ENCODE measurements at regions not wholly inside any gene's neighbourhood (a gene's known extent, or its start where the extent isn't known, plus 50 kb on each side); places are given as distances from the start of the nearest gene placed in this dataset.

GRCh38 chr10:6314620-6315205, 112.0 kb downstream of the PFKFB3 start:
- TF ChIP-seq ARNT (IDR thresholded peaks at IDR 0.05) (no peak), PKNOX1 (IDR thresholded peaks at IDR 0.05) (no peak), BHLHE40 (IDR thresholded peaks at IDR 0.05; ENCODE audit: borderline replicate concordance) (no peak), ZNF384 (IDR thresholded peaks at IDR 0.05) (no peak), FOXK2 (IDR thresholded peaks at IDR 0.05) (no peak), FOXM1 (IDR thresholded peaks at IDR 0.05; ENCODE audit: borderline replicate concordance) (no peak), SUZ12 (IDR thresholded peaks at IDR 0.05) (no peak), SP1 (IDR thresholded peaks at IDR 0.05) (no peak), TARDBP (IDR thresholded peaks at IDR 0.05) (no peak), ELF4 (IDR thresholded peaks at IDR 0.05) (no peak), L3MBTL2 (conservative IDR thresholded peaks at IDR 0.05) (no peak), FOXA1 (IDR thresholded peaks at IDR 0.05) (no peak), NFRKB (IDR thresholded peaks at IDR 0.05) (no peak), LEF1 (IDR thresholded peaks at IDR 0.05; ENCODE audit: borderline replicate concordance) (no peak)

Data from HEK293T (cell line).